ENCODE measurements at regions not wholly inside any gene's neighbourhood (a gene's known extent, or its start where the extent isn't known, plus 50 kb on each side); places are given as distances from the start of the nearest gene placed in this dataset.

DNA sequence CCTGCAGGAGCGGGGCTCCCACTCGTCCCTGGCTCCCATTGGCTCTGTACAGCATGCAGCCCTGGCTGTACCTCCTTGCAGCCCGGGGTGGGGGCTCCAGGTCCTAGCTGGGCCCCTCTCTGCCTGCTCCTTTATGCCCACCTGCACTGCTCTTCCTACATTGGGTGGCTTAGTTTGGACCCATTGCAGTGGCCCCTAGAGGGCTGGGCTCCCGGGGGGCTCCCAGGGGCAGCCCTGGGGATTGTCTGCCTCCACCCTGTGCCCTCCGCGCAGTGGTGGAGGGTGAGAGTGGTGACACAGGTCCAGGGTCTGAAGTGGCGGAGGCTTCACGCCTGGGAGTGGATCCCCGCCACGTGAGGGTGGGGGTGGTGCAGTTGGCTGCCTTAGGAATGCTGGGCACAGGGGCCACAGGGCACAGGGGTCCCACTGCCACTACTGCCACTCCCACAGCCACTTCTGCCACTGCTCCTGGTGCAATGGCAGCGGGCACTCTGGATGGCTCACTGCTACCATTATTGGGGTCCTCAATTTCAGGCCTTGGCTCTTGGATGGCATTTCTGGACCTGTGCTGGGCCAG, 177.1 kb downstream of the ARL4A start:
- TF ChIP-seq, protein P1, sequence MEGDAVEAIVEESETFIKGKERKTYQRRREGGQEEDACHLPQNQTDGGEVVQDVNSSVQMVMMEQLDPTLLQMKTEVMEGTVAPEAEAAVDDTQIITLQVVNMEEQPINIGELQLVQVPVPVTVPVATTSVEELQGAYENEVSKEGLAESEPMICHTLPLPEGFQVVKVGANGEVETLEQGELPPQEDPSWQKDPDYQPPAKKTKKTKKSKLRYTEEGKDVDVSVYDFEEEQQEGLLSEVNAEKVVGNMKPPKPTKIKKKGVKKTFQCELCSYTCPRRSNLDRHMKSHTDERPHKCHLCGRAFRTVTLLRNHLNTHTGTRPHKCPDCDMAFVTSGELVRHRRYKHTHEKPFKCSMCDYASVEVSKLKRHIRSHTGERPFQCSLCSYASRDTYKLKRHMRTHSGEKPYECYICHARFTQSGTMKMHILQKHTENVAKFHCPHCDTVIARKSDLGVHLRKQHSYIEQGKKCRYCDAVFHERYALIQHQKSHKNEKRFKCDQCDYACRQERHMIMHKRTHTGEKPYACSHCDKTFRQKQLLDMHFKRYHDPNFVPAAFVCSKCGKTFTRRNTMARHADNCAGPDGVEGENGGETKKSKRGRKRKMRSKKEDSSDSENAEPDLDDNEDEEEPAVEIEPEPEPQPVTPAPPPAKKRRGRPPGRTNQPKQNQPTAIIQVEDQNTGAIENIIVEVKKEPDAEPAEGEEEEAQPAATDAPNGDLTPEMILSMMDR (conservative IDR thresholded peaks at IDR 0.05; ENCODE audit: low read depth, low read length) = no peak
- no peaks in the 10 kb centered on the region for H3K4me1 ChIP-seq (ENCODE audit: low read depth, poor library complexity, severe bottlenecking)
- H2AFZ ChIP-seq (ENCODE audit: low read depth) = no peak overlapping the region
- H3K27me3 ChIP-seq (ENCODE audit: insufficient read depth, low read depth) = no peaks in the 10 kb centered on the region
- no peaks in the 10 kb centered on the region for H3K36me3 ChIP-seq (ENCODE audit: insufficient read depth)
- H3K79me2 ChIP-seq (ENCODE audit: insufficient read depth, low read depth) = no peaks in the 10 kb centered on the region
- H4K20me1 ChIP-seq (ENCODE audit: insufficient read depth) = no peaks in the 10 kb centered on the region
- H3K4me3 ChIP-seq (IDR thresholded peaks at IDR 0.05; ENCODE audit: insufficient read depth, low read depth, low read length) = no peak overlapping the region
- H3K9ac ChIP-seq = no peak overlapping the region
- no peak overlapping the region for H3K27ac ChIP-seq
- H3K4me2 ChIP-seq = no peak overlapping the region

DNA sequence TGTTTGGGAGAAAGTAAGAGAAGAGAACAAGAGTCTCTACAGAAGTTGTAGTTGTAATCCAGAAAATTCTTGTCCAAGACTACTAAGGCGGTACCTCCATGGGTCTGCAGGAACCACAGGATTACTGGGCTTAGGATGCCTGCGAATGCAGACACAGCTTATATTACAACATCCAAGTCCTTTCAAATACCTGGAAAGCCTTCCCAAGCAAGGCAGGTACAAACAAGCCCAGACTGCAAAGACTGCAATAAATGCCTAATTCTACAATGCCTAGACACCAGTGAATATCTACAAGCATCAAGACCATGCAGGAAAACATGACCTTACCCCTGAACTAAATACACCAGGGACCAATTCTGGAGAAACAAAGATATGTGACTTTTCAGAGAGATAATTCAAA, 178.2 kb downstream of the ARL4A start:
- H4K20me1 ChIP-seq (ENCODE audit: insufficient read depth) = no peaks in the 10 kb centered on the region
- H3K4me1 ChIP-seq (ENCODE audit: low read depth, poor library complexity, severe bottlenecking) = no peaks in the 10 kb centered on the region
- H3K4me2 ChIP-seq = no peak overlapping the region
- H2AFZ ChIP-seq (ENCODE audit: low read depth) = no peak overlapping the region
- H3K27ac ChIP-seq = no peak overlapping the region
- H3K79me2 ChIP-seq (ENCODE audit: insufficient read depth, low read depth) = no peaks in the 10 kb centered on the region
- H3K9ac ChIP-seq = no peak overlapping the region
- H3K36me3 ChIP-seq (ENCODE audit: insufficient read depth) = no peaks in the 10 kb centered on the region
- TF ChIP-seq, protein P1 (conservative IDR thresholded peaks at IDR 0.05; ENCODE audit: low read depth, low read length) = no peak
- no peak overlapping the region for H3K4me3 ChIP-seq (IDR thresholded peaks at IDR 0.05; ENCODE audit: insufficient read depth, low read depth, low read length)
- no peaks in the 10 kb centered on the region for H3K27me3 ChIP-seq (ENCODE audit: insufficient read depth, low read depth)

DNA sequence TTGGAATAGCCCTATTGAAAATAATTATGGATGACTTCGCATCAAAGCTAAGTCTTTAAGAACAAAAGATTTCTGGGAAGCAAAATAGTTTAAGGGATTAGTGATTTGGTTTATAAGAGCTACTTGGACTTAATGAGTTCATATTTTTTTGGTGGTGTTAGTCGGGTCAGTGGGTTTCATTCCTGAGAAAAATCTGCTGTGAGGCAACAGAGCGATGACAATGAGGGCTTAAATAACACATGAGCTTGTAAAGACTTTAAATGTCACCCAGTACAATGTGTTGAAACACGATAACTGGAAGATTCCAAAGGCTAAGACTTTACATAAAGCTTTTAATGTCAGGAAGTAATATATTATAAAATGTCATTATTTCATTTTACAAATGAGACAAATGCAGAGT, 178.8 kb downstream of the ARL4A start:
- Histone ChIP-seq H3K27ac (no peak overlapping the region), H3K4me3 (IDR thresholded peaks at IDR 0.05; ENCODE audit: insufficient read depth, low read depth, low read length) (no peak overlapping the region), H3K4me1 (ENCODE audit: low read depth, poor library complexity, severe bottlenecking) (no peaks in the 10 kb centered on the region), H3K36me3 (ENCODE audit: insufficient read depth) (no peaks in the 10 kb centered on the region), H3K27me3 (ENCODE audit: insufficient read depth, low read depth) (no peaks in the 10 kb centered on the region), H2AFZ (ENCODE audit: low read depth) (no peak overlapping the region), H3K9ac (no peak overlapping the region), H3K4me2 (no peak overlapping the region), H3K79me2 (ENCODE audit: insufficient read depth, low read depth) (no peaks in the 10 kb centered on the region), H4K20me1 (ENCODE audit: insufficient read depth) (no peaks in the 10 kb centered on the region)
- TF ChIP-seq, protein P1 (conservative IDR thresholded peaks at IDR 0.05; ENCODE audit: low read depth, low read length) = no peak

DNA sequence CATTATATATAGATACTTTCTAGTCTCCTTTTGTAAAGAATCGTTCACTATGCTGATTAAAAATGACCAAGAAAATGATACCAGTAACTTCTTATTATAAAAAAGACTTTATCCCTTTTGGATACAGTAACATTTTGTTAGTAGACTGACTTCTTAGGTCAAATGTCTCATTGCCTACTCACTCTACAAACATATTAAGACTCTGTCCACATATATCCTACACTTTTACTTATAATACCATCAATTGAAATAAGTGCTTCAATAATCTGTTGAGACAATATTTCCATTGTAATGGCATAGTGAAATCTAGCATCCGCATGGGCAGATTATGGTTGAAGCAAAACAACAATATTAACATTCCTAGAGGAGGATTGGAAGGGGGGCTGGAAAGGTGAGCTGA, 180.6 kb downstream of the ARL4A start:
- Histone ChIP-seq H3K27ac (no peak overlapping the region), H2AFZ (ENCODE audit: low read depth) (no peak overlapping the region), H4K20me1 (ENCODE audit: insufficient read depth) (no peaks in the 10 kb centered on the region), H3K79me2 (ENCODE audit: insufficient read depth, low read depth) (no peaks in the 10 kb centered on the region), H3K9ac (no peak overlapping the region), H3K36me3 (ENCODE audit: insufficient read depth) (no peaks in the 10 kb centered on the region), H3K4me2 (no peak overlapping the region), H3K4me3 (IDR thresholded peaks at IDR 0.05; ENCODE audit: insufficient read depth, low read depth, low read length) (no peak overlapping the region), H3K4me1 (ENCODE audit: low read depth, poor library complexity, severe bottlenecking) (no peaks in the 10 kb centered on the region), H3K27me3 (ENCODE audit: insufficient read depth, low read depth) (no peaks in the 10 kb centered on the region)
- TF ChIP-seq, protein P1 (conservative IDR thresholded peaks at IDR 0.05; ENCODE audit: low read depth, low read length) = no peak

Data from KMS-11 (cell line).